ENCODE measurements at regions not wholly inside any gene's neighbourhood (a gene's known extent, or its start where the extent isn't known, plus 50 kb on each side); places are given as distances from the start of the nearest gene placed in this dataset.

DNA sequence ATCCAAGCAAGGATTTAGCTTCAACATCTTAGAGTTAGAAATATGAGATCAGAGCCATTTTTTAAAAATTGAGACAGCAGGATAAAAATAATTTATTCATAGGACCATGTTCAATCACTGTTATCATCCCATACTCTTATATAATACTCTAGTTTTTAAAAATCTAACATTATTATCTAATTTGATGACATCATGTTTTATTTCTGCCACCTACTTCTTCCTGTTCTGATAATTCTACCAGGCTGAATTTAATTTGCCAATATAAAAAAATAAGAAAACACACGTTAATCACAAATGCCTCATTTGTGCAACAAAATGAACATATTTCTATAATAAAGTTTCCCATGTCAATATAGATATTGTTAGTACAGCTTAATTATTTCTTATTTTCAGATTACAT, 621.7 kb downstream of the KCNJ3 start:
- no peak for TF ChIP-seq POLR2A (IDR thresholded peaks at IDR 0.05)
- TF ChIP-seq, protein P1, sequence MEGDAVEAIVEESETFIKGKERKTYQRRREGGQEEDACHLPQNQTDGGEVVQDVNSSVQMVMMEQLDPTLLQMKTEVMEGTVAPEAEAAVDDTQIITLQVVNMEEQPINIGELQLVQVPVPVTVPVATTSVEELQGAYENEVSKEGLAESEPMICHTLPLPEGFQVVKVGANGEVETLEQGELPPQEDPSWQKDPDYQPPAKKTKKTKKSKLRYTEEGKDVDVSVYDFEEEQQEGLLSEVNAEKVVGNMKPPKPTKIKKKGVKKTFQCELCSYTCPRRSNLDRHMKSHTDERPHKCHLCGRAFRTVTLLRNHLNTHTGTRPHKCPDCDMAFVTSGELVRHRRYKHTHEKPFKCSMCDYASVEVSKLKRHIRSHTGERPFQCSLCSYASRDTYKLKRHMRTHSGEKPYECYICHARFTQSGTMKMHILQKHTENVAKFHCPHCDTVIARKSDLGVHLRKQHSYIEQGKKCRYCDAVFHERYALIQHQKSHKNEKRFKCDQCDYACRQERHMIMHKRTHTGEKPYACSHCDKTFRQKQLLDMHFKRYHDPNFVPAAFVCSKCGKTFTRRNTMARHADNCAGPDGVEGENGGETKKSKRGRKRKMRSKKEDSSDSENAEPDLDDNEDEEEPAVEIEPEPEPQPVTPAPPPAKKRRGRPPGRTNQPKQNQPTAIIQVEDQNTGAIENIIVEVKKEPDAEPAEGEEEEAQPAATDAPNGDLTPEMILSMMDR (IDR thresholded peaks at IDR 0.05) = no peak
- 83 to 84% methylated on average over 1 of the region's 1 CpG for WGBS, 2 donors
- H3K27me3 ChIP-seq = no peaks in the 10 kb centered on the region

DNA sequence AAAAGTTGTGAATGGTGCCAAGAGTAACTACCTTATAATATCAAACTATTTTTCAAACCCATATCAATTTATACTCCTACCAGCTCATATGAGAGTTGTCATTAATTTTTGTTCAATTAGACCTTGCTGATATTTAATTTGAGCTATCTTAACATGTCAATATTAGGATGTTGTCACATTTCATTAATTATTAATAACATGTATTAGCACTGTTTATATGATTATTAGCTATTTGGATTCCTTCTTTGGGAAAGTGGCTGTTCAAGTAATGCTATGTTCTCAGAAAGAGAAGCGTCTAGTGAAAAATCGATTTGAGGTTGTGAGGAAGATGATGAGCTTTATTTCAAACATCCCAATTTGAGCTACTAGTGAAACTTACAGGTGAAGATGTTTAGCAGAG, 620.2 kb downstream of the KCNJ3 start:
- Histone ChIP-seq H3K27me3 (no peaks in the 10 kb centered on the region), H3K4me1 (no peaks in the 10 kb centered on the region), H3K9me3 (no peaks in the 10 kb centered on the region), H3K27ac (no peak overlapping the region), H3K4me3 (no peak overlapping the region), H3K36me3 (ENCODE audit: low read depth, missing control alignments) (no peaks in the 10 kb centered on the region)
- no peak for TF ChIP-seq POLR2A (IDR thresholded peaks at IDR 0.05)
- TF ChIP-seq, protein P1 (IDR thresholded peaks at IDR 0.05) = no peak
- DNase-seq = no peak
- 75 to 86% methylated on average over 2 of the region's 2 CpGs for WGBS, 2 donors
- intact Hi-C loops (cut with DNase I; ENCODE audit: low total_unique reads) = no loop called here

More for the DNA sequence above, 621.7 kb downstream of the KCNJ3 start:
- no peak overlapping the region for H3K27ac ChIP-seq
- no peaks in the 10 kb centered on the region for H3K36me3 ChIP-seq (ENCODE audit: low read depth, missing control alignments)
- intact Hi-C loops (cut with DNase I; ENCODE audit: low total_unique reads) = no loop called here
- no peak overlapping the region for H3K4me3 ChIP-seq
- DNase-seq = no peak
- H3K4me1 ChIP-seq = no peaks in the 10 kb centered on the region
- no peaks in the 10 kb centered on the region for H3K9me3 ChIP-seq

DNA sequence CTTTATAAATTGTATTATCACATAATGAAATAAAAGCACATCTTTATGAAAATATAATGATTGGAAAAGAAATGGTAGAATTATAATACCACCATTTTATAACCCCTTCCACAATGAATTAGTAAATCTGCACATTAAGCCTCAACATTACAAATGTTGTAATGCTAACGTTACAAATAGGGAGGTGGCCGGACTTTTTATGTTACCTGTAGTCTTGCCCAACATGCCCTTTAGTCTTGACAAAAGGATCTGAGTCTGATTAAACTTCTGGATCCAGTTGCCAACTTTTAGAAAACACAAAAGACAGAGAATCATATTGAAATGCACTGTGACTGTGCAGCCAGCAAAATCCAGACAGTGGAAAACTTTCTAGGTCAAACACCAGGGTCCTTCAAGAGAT, 617.3 kb downstream of the KCNJ3 start:
- no peaks in the 10 kb centered on the region for H3K4me1 ChIP-seq
- no peaks in the 10 kb centered on the region for H3K9me3 ChIP-seq
- 89 to 93% methylated on average over 2 of the region's 2 CpGs for WGBS, 2 donors
- DNase-seq = no peak
- H3K27me3 ChIP-seq = no peaks in the 10 kb centered on the region
- no peak for TF ChIP-seq POLR2A (IDR thresholded peaks at IDR 0.05)
- TF ChIP-seq, protein P1 (IDR thresholded peaks at IDR 0.05) = no peak
- no peak overlapping the region for H3K4me3 ChIP-seq
- H3K36me3 ChIP-seq (ENCODE audit: low read depth, missing control alignments) = no peaks in the 10 kb centered on the region
- intact Hi-C loops (cut with DNase I; ENCODE audit: low total_unique reads) = no loop called here
- H3K27ac ChIP-seq = no peak overlapping the region

DNA sequence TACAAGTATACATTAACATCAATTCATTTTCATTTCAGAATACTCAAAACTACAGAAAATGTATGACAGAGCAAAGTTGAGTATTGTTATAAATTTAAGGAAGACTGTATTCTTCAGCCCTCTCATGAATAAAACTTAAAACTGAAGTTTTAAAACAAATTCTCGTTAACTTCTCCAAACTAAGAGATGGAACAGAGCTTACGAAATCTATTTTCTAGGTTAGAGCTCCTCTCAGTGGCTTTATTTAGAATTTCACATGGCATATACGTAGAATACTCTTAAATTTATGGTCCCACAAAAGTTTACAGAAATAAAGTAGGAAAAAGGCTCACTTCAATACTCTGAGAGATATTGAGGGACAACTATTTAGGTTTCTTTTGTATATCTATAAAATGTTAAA, 612.1 kb downstream of the KCNJ3 start:
- Histone ChIP-seq H3K27me3 (no peaks in the 10 kb centered on the region), H3K4me3 (no peak overlapping the region), H3K4me1 (no peaks in the 10 kb centered on the region), H3K27ac (no peak overlapping the region), H3K36me3 (ENCODE audit: low read depth, missing control alignments) (no peaks in the 10 kb centered on the region), H3K9me3 (no peaks in the 10 kb centered on the region)
- whole genome bisulfite sequencing, 2 donors = 22 to 27% methylated on average over 3 of the region's 3 CpGs
- DNase-seq = no peak
- TF ChIP-seq, protein P1 (IDR thresholded peaks at IDR 0.05) = peak in 1 of 3 experiments; percentile 43
- TF ChIP-seq POLR2A (IDR thresholded peaks at IDR 0.05) = no peak
- intact Hi-C loops (cut with DNase I; ENCODE audit: low total_unique reads) = no loop called here

DNA sequence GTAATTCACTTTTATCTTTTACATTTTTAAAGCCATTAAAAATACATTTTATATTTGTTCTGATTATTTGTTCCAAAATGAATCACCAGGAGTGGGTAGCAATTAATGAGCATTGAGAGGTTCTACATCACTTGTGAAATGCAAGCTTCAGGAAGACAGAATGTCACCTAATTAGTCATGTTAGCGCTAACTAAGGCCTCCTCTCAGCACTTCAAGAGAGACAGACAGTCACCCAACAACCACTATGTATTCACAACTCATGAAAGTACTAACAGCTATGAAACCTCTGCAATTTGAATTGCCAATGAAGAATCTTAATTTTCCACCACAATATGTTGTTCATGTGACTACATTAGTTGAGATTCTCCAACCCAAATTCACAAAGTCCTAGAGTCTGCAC, 611.0 kb downstream of the KCNJ3 start:
- H3K27ac ChIP-seq = no peak overlapping the region
- H3K27me3 ChIP-seq = no peaks in the 10 kb centered on the region
- H3K4me3 ChIP-seq = no peak overlapping the region
- H3K36me3 ChIP-seq (ENCODE audit: low read depth, missing control alignments) = no peaks in the 10 kb centered on the region
- TF ChIP-seq, protein P1 (IDR thresholded peaks at IDR 0.05) = no peak
- no peak for TF ChIP-seq POLR2A (IDR thresholded peaks at IDR 0.05)
- no peaks in the 10 kb centered on the region for H3K9me3 ChIP-seq
- WGBS, 2 donors = 91 to 92% methylated on average over 1 of the region's 1 CpG
- no peak for DNase-seq
- H3K4me1 ChIP-seq = no peaks in the 10 kb centered on the region
- intact Hi-C loops (cut with DNase I; ENCODE audit: low total_unique reads) = no loop called here

All from testis (tissue), 2 donors.